ENCODE measurements at regions not wholly inside any gene's neighbourhood (a gene's known extent, or its start where the extent isn't known, plus 50 kb on each side); places are given as distances from the start of the nearest gene placed in this dataset.
"Not testable (repeated sequence)": the region's sequence is repeated elsewhere in the genome, so short reads cannot be mapped to it uniquely, and the experiment has no call there.

DNA sequence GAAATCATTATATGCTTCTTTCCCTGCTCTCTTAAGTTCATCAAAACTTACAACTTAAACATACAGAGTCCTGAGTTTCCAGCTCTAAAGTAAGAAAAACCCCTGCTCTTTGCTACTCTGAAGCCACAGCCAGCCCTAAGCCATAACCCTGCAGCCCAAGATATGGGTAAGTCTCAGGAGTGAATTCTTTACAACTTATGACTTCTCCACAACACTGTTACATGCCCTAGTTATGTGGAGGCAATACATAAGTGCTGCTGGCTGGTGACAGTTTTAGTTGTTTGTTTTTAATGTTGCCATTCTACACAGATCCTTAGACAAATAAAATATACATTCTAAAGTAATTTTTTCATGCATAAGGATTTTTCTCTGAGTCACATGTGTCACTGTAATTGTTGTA is 100.2 kb downstream of the FBXO8 start:
- DNase-seq (ENCODE audit: low read depth in 1 of 2, low spot score in 1 of 2), result no peak
- Histone ChIP-seq H3K4me3 (replicated peaks; ENCODE audit: insufficient read depth, low read length) (no peak overlapping the region), H3K27me3 (ENCODE audit: insufficient read depth, poor library complexity, severe bottlenecking) (no peaks in the 10 kb centered on the region), H3K27ac (replicated peaks) (no peak overlapping the region)
- TF ChIP-seq, protein P1, sequence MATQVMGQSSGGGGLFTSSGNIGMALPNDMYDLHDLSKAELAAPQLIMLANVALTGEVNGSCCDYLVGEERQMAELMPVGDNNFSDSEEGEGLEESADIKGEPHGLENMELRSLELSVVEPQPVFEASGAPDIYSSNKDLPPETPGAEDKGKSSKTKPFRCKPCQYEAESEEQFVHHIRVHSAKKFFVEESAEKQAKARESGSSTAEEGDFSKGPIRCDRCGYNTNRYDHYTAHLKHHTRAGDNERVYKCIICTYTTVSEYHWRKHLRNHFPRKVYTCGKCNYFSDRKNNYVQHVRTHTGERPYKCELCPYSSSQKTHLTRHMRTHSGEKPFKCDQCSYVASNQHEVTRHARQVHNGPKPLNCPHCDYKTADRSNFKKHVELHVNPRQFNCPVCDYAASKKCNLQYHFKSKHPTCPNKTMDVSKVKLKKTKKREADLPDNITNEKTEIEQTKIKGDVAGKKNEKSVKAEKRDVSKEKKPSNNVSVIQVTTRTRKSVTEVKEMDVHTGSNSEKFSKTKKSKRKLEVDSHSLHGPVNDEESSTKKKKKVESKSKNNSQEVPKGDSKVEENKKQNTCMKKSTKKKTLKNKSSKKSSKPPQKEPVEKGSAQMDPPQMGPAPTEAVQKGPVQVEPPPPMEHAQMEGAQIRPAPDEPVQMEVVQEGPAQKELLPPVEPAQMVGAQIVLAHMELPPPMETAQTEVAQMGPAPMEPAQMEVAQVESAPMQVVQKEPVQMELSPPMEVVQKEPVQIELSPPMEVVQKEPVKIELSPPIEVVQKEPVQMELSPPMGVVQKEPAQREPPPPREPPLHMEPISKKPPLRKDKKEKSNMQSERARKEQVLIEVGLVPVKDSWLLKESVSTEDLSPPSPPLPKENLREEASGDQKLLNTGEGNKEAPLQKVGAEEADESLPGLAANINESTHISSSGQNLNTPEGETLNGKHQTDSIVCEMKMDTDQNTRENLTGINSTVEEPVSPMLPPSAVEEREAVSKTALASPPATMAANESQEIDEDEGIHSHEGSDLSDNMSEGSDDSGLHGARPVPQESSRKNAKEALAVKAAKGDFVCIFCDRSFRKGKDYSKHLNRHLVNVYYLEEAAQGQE (IDR thresholded peaks at IDR 0.05; ENCODE audit: insufficient replicate concordance, low read depth), result no peak
- TF ChIP-seq, protein P2, sequence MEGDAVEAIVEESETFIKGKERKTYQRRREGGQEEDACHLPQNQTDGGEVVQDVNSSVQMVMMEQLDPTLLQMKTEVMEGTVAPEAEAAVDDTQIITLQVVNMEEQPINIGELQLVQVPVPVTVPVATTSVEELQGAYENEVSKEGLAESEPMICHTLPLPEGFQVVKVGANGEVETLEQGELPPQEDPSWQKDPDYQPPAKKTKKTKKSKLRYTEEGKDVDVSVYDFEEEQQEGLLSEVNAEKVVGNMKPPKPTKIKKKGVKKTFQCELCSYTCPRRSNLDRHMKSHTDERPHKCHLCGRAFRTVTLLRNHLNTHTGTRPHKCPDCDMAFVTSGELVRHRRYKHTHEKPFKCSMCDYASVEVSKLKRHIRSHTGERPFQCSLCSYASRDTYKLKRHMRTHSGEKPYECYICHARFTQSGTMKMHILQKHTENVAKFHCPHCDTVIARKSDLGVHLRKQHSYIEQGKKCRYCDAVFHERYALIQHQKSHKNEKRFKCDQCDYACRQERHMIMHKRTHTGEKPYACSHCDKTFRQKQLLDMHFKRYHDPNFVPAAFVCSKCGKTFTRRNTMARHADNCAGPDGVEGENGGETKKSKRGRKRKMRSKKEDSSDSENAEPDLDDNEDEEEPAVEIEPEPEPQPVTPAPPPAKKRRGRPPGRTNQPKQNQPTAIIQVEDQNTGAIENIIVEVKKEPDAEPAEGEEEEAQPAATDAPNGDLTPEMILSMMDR (IDR thresholded peaks at IDR 0.05; ENCODE audit: insufficient read depth, low read length), result no peak
- TF ChIP-seq POLR2AphosphoS5 (IDR thresholded peaks at IDR 0.05; ENCODE audit: low read depth) (no peak), SPI1 (IDR thresholded peaks at IDR 0.05; ENCODE audit: borderline replicate concordance, low read depth) (no peak), GABPA (IDR thresholded peaks at IDR 0.05; ENCODE audit: low read depth) (no peak)

DNA sequence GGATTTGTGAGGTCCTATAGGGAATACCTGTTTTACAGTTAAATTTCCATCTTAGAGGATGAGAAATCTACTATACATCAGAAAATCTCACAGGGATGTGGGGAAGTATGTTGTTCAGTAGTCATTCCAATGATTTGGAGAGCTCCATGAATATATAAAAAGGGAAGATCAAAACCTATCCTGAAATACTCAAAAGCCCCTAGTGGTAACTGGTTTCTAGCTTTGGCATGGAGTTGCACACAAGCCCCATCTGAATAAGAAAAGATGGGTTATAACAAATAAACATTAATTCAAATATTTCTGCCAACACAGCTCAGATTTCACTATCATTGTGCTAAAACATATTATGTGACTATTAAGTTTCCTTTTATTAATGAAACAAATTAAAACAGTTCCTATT is 101.6 kb downstream of the FBXO8 start:
- Histone ChIP-seq H3K27ac (replicated peaks) (no peak overlapping the region), H3K27me3 (ENCODE audit: insufficient read depth, poor library complexity, severe bottlenecking) (no peaks in the 10 kb centered on the region), H3K4me3 (replicated peaks; ENCODE audit: insufficient read depth, low read length) (no peak overlapping the region)
- DNase-seq (ENCODE audit: low read depth in 1 of 2, low spot score in 1 of 2), result no peak
- TF ChIP-seq GABPA (IDR thresholded peaks at IDR 0.05; ENCODE audit: low read depth), result no peak
- no peak for TF ChIP-seq SPI1 (IDR thresholded peaks at IDR 0.05; ENCODE audit: borderline replicate concordance, low read depth)
- TF ChIP-seq POLR2AphosphoS5 (IDR thresholded peaks at IDR 0.05; ENCODE audit: low read depth), result no peak
- TF ChIP-seq, protein P1 (IDR thresholded peaks at IDR 0.05; ENCODE audit: insufficient replicate concordance, low read depth), result no peak
- TF ChIP-seq, protein P2 (IDR thresholded peaks at IDR 0.05; ENCODE audit: insufficient read depth, low read length), result no peak

DNA sequence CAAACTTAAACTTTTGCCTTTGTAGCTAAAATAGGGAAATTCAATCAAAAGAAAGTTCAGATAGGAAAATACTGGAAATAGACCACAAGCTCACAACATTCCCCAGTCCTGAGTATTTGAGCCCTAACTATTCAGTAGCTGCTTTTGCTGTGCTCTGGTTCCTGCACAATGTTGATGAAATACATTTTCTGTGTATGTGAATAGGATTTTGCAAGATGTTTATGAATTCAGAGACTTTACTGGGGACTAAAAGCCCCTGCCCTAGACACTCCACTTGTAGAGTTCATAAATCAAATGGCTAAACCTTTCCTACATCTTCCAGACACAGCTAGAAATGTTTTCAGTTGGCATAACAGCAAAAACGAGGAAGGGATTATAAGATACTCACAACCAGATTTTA is 105.9 kb downstream of the FBXO8 start:
- no peak for DNase-seq (ENCODE audit: low read depth in 1 of 2, low spot score in 1 of 2)
- no peaks in the 10 kb centered on the region for H3K27me3 ChIP-seq (ENCODE audit: insufficient read depth, poor library complexity, severe bottlenecking)
- H3K27ac ChIP-seq (replicated peaks), result no peak overlapping the region
- no peak for TF ChIP-seq GABPA (IDR thresholded peaks at IDR 0.05; ENCODE audit: low read depth)
- TF ChIP-seq, protein P2 (IDR thresholded peaks at IDR 0.05; ENCODE audit: insufficient read depth, low read length), result no peak
- TF ChIP-seq, protein P1 (IDR thresholded peaks at IDR 0.05; ENCODE audit: insufficient replicate concordance, low read depth), result no peak
- TF ChIP-seq SPI1 (IDR thresholded peaks at IDR 0.05; ENCODE audit: borderline replicate concordance, low read depth), result no peak
- no peak for TF ChIP-seq POLR2AphosphoS5 (IDR thresholded peaks at IDR 0.05; ENCODE audit: low read depth)
- H3K4me3 ChIP-seq (replicated peaks; ENCODE audit: insufficient read depth, low read length), result no peak overlapping the region

DNA sequence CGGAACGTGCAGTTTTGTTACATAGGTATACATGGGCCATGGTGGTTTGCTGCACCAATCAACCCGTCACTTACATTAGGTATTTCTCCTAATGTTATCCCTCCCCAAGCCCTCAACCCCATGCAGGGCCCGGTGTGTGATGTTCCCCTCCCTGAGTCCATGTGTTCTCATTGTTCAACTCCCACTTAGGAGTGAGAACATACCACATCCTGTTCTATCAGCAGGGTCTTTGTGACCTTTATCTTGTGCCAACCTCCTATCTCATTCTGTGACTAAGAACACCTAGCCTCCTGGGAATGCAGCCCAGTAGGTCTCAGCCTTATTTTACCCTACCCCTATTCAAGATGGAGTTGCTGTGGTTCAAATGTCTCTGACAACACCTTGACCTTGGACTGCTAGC is 107.6 kb downstream of the FBXO8 start:
- DNase-seq (ENCODE audit: low read depth in 1 of 2, low spot score in 1 of 2); H3K4me3 ChIP-seq (replicated peaks; ENCODE audit: insufficient read depth, low read length); H3K27me3 ChIP-seq (ENCODE audit: insufficient read depth, poor library complexity, severe bottlenecking); H3K27ac ChIP-seq (replicated peaks): not testable (repeated sequence)

All from HL-60 (cell line).